HG02973 (cell line): ENCODE measurements at regions not wholly inside any gene's neighbourhood (a gene's known extent, or its start where the extent isn't known, plus 50 kb on each side); places are given as distances from the start of the nearest gene placed in this dataset.

ENCODE experiments used
- ATAC-seq: cut with Tn5 transposase; IDR thresholded peaks from one replicate; pipeline ENCODE4 v1.9.1; 2021; ENCODE audit warnings: moderate library complexity; ENCODE audit not compliant: unreplicated experiment

DNA sequence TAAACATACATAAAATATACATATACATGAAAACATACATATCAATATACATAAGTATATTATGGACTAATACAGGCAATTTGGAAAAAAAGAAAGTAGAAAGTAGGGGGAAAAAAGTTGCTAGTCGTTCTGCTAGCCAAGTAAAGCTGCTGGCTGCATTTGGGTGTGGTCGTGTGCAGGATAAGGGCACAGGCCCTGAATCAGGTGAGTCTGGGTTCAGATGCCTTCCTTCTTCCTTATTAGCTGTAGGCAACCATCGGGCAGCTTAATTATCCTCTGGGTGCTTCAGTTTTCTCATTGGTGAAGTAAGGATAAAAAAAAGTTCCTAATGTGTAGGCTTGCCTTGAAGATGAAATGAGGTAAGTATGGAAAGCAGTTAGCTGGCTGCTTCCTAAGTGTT is 59.2 kb upstream of the SPRY4 start:
- ATAC-seq, result no peak

DNA sequence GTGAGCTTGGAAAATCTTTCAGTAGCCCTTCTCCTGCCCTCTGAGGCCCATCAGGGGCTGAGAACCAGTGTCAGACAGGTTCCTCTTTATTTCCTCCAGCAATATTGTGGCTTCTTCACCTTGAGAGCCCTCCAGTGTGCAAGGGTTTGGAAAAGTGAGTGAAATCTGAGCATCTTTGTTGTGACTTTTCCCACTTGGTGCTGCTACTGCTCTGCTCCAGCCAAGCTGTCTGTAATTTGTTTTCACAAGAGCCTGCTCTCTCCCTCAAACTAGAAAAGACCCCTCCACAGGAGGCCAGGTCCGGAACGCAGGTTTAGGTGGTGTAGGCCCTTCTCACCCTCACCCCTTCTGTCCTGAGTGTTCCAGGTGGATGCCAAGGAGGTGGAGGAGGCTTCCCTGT is 57.4 kb upstream of the SPRY4 start:
- no peak for ATAC-seq

GRCh38 chr5:142378737-142379634 is 54.2 kb upstream of the SPRY4 start:
- no peak for ATAC-seq

DNA sequence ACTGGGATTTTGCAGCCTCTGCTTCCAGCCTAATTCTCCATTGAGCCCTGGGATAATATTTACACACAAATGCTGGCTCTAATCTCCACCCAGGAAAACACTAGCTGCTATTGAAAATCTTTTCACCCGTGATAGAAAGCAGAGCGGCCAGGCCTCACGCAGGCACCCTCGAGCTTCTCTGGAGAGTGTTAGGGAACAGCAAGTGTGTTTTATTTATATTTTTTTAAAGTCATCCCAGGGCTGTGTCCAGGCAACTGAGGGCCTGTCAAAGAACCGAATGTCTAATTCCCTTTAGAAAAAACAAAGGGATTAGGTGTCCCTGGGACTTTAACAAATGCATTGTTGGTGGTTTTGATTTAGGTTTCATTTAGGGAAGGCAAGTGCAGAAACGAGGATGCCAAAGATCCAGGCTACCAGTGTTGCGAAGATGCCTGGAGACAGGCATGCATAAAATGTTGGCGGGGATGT is 51.2 kb upstream of the SPRY4 start:
- ATAC-seq, result no peak
